Liver (tissue), 8 donors: ENCODE measurements at regions not wholly inside any gene's neighbourhood (a gene's known extent, or its start where the extent isn't known, plus 50 kb on each side); places are given as distances from the start of the nearest gene placed in this dataset.

ENCODE experiments used
- DNase-seq: peaks from one replicate; pipeline ENCODE4 v3.0.0-alpha.2; 2017; ENCODE audit warnings: low spot score
- H3K27ac ChIP-seq, 2 donors: one replicate each; pipeline ENCODE4 v1.7.0; 2013; ENCODE audit warnings: inconsistent platforms in 2 of 2, low read length in 2 of 2, control low read depth in 1 of 2, low read depth in 1 of 2, mild to moderate bottlenecking in 1 of 2
- H3K27me3 ChIP-seq, 4 donors: one replicate each; pipeline versions ENCODE4 v1.6.1 to v1.7.0; 2013; ENCODE audit warnings: low read length in 3 of 4, inconsistent platforms in 1 of 4, mild to moderate bottlenecking in 1 of 4, moderate library complexity in 1 of 4; ENCODE audit not compliant: control insufficient read depth in 4 of 4, insufficient read depth in 4 of 4
- H3K36me3 ChIP-seq, 4 donors: one replicate each; pipeline versions ENCODE4 v1.6.1 to v1.7.0; 2013; ENCODE audit warnings: low read length in 3 of 4, mild to moderate bottlenecking in 3 of 4, low read depth in 1 of 4, moderate library complexity in 1 of 4; ENCODE audit not compliant: control insufficient read depth in 4 of 4, insufficient read depth in 3 of 4
- H3K4me1 ChIP-seq, 4 donors: one replicate each; pipeline versions ENCODE4 v1.6.1 to v1.7.0; 2013; ENCODE audit warnings: low read length in 3 of 4, mild to moderate bottlenecking in 3 of 4, moderate library complexity in 1 of 4; ENCODE audit not compliant: control insufficient read depth in 4 of 4, insufficient read depth in 4 of 4
- H3K4me3 ChIP-seq, 3 donors: one replicate each; pipeline versions ENCODE4 v1.6.1 to v1.7.0; 2013; ENCODE audit warnings: low read length in 3 of 3, control low read depth in 1 of 3, low read depth in 1 of 3, mild to moderate bottlenecking in 1 of 3
- H3K9ac ChIP-seq, 2 donors: one replicate each; pipeline ENCODE4 v1.7.0; 2013; ENCODE audit warnings: low read length in 2 of 2, mild to moderate bottlenecking in 2 of 2, moderate library complexity in 2 of 2, control low read depth in 1 of 2, low read depth in 1 of 2
- H3K9me3 ChIP-seq, 4 donors: one replicate each; pipeline versions ENCODE4 v1.6.1 to v1.7.0; 2013; ENCODE audit warnings: low read length in 3 of 4; ENCODE audit not compliant: control insufficient read depth in 4 of 4
- EGR1 ChIP-seq, 2 donors: IDR thresholded peaks; 2 replicates each; pipeline ENCODE4 v1.6.1; 2016 to 2018; ENCODE audit warnings: antibody characterized with exemption in 2 of 2, low read depth in 2 of 2
- FOXA2 ChIP-seq: IDR thresholded peaks from 2 replicates; pipeline ENCODE4 v1.6.1; 2016; ENCODE audit warnings: antibody characterized with exemption
- GABPA ChIP-seq, 2 donors: IDR thresholded peaks in 1 of 2; conservative IDR thresholded peaks in 1 of 2; 2 replicates each; pipeline ENCODE4 v1.6.1; 2016; ENCODE audit warnings: antibody characterized with exemption in 2 of 2, mild to moderate bottlenecking in 1 of 2, moderate library complexity in 1 of 2
- HNF4A ChIP-seq, 2 donors: conservative IDR thresholded peaks; 2 replicates each; pipeline ENCODE4 v1.6.1; 2016; ENCODE audit warnings: antibody characterized with exemption in 2 of 2, mild to moderate bottlenecking in 2 of 2
- HNF4G ChIP-seq: IDR thresholded peaks from 2 replicates; pipeline ENCODE4 v1.6.1; 2016; ENCODE audit warnings: antibody characterized with exemption
- JUND ChIP-seq, 2 donors: IDR thresholded peaks; 2 replicates each; pipeline ENCODE4 v1.6.1; 2016; ENCODE audit warnings: antibody characterized with exemption in 2 of 2
- RXRA ChIP-seq, 2 donors: IDR thresholded peaks; 2 replicates each; pipeline ENCODE4 v1.6.1; 2017 to 2018; ENCODE audit warnings: antibody characterized with exemption in 2 of 2, mild to moderate bottlenecking in 1 of 2
- SP1 ChIP-seq: IDR thresholded peaks from 2 replicates; pipeline ENCODE4 v1.6.1; 2018; ENCODE audit warnings: antibody characterized with exemption, mild to moderate bottlenecking
- TAF1 ChIP-seq: conservative IDR thresholded peaks from 2 replicates; pipeline ENCODE4 v1.6.1; 2016; ENCODE audit warnings: antibody characterized with exemption, mild to moderate bottlenecking
- YY1 ChIP-seq: IDR thresholded peaks from 2 replicates; pipeline ENCODE4 v1.6.1; 2016; ENCODE audit warnings: antibody characterized with exemption, mild to moderate bottlenecking
- ZBTB33 ChIP-seq: IDR thresholded peaks from 2 replicates; pipeline ENCODE4 v1.6.1; 2016; ENCODE audit warnings: antibody characterized with exemption
- WGBS: extraction: QIAGEN DNeasy Blood & Tissue Kit; methylation state at CpG from one replicate; pipeline ENCODE4 v1.1.7; 2013; 5-methylcytosine and 5-hydroxymethylcytosine counted together
- TF ChIP-seq, protein P1 (sequence below): IDR thresholded peaks from 2 replicates; pipeline ENCODE4 v1.6.1; 2016; ENCODE audit warnings: antibody characterized with exemption
- TF ChIP-seq, protein P2 (sequence below): IDR thresholded peaks from 2 replicates; pipeline ENCODE4 v1.6.1; 2016; ENCODE audit warnings: antibody characterized with exemption, mild to moderate bottlenecking
- TF ChIP-seq, protein P3 (sequence below): fragments of 150-350 bp; IDR thresholded peaks from 2 replicates; pipeline ENCODE4 v1.5.1; 2017; ENCODE audit warnings: improper control_type of control experiment, low read depth, low read length; ENCODE audit not compliant: missing input control
- donor health status: healthy.
- donor health status: healthy.
- donor health status: healthy.
- donor health status: healthy.
- donor health status: healthy.

- no peak for TF ChIP-seq ZBTB33
- TF ChIP-seq, protein P1, sequence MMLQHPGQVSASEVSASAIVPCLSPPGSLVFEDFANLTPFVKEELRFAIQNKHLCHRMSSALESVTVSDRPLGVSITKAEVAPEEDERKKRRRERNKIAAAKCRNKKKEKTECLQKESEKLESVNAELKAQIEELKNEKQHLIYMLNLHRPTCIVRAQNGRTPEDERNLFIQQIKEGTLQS: no peak
- no peak for TF ChIP-seq RXRA (IDR thresholded peaks at IDR 0.05)
- TF ChIP-seq, protein P2, sequence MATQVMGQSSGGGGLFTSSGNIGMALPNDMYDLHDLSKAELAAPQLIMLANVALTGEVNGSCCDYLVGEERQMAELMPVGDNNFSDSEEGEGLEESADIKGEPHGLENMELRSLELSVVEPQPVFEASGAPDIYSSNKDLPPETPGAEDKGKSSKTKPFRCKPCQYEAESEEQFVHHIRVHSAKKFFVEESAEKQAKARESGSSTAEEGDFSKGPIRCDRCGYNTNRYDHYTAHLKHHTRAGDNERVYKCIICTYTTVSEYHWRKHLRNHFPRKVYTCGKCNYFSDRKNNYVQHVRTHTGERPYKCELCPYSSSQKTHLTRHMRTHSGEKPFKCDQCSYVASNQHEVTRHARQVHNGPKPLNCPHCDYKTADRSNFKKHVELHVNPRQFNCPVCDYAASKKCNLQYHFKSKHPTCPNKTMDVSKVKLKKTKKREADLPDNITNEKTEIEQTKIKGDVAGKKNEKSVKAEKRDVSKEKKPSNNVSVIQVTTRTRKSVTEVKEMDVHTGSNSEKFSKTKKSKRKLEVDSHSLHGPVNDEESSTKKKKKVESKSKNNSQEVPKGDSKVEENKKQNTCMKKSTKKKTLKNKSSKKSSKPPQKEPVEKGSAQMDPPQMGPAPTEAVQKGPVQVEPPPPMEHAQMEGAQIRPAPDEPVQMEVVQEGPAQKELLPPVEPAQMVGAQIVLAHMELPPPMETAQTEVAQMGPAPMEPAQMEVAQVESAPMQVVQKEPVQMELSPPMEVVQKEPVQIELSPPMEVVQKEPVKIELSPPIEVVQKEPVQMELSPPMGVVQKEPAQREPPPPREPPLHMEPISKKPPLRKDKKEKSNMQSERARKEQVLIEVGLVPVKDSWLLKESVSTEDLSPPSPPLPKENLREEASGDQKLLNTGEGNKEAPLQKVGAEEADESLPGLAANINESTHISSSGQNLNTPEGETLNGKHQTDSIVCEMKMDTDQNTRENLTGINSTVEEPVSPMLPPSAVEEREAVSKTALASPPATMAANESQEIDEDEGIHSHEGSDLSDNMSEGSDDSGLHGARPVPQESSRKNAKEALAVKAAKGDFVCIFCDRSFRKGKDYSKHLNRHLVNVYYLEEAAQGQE: no peak
- no peak for TF ChIP-seq EGR1 (IDR thresholded peaks at IDR 0.05; ENCODE audit: low read depth in 2 of 2)
- no peak for TF ChIP-seq HNF4G
- TF ChIP-seq YY1: no peak
Measured at GRCh38 chr10:18760836-18761235, 101.6 kb downstream of the ARL5B start (continued).

GRCh38 chr10:18767981-18768380 lies 108.8 kb downstream of the ARL5B start:
- Histone ChIP-seq H3K9me3 (no peaks in the 10 kb centered on the region), H3K4me1 (no peaks in the 10 kb centered on the region), H3K4me3 (no peak overlapping the region), H3K27ac (no peak overlapping the region), H3K36me3 (no peaks in the 10 kb centered on the region), H3K27me3 (no peaks in the 10 kb centered on the region), H3K9ac (no peak overlapping the region)
- DNase-seq: no peak
- no peak for TF ChIP-seq YY1
- no peak for TF ChIP-seq JUND (IDR thresholded peaks at IDR 0.05)
- no peak for TF ChIP-seq GABPA (IDR thresholded peaks at IDR 0.05 in 1 of 2, conservative IDR thresholded peaks at IDR 0.05 in 1 of 2)
- TF ChIP-seq, protein P2: no peak
- TF ChIP-seq, protein P3, sequence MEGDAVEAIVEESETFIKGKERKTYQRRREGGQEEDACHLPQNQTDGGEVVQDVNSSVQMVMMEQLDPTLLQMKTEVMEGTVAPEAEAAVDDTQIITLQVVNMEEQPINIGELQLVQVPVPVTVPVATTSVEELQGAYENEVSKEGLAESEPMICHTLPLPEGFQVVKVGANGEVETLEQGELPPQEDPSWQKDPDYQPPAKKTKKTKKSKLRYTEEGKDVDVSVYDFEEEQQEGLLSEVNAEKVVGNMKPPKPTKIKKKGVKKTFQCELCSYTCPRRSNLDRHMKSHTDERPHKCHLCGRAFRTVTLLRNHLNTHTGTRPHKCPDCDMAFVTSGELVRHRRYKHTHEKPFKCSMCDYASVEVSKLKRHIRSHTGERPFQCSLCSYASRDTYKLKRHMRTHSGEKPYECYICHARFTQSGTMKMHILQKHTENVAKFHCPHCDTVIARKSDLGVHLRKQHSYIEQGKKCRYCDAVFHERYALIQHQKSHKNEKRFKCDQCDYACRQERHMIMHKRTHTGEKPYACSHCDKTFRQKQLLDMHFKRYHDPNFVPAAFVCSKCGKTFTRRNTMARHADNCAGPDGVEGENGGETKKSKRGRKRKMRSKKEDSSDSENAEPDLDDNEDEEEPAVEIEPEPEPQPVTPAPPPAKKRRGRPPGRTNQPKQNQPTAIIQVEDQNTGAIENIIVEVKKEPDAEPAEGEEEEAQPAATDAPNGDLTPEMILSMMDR: no peak
- TF ChIP-seq HNF4G: no peak
- no peak for TF ChIP-seq FOXA2
- TF ChIP-seq SP1: no peak
- no peak for TF ChIP-seq TAF1
- TF ChIP-seq, protein P1: no peak
- no peak for TF ChIP-seq HNF4A (conservative IDR thresholded peaks at IDR 0.05)
- WGBS: 78% methylated on average over 4 of the region's 4 CpGs
